GM19452 (cell line): ENCODE measurements at regions not wholly inside any gene's neighbourhood (a gene's known extent, or its start where the extent isn't known, plus 50 kb on each side); places are given as distances from the start of the nearest gene placed in this dataset.
"Not testable (repeated sequence)": the region's sequence is repeated elsewhere in the genome, so short reads cannot be mapped to it uniquely, and the experiment has no call there.

Source experiments
- ATAC-seq: cut with Tn5 transposase; IDR thresholded peaks from one replicate; pipeline ENCODE4 v1.9.1; 2021; ENCODE audit not compliant: unreplicated experiment

- not testable (repeated sequence) for ATAC-seq
These were observed 140.9 kb downstream of the FASLG start for GRCh38 chr1:172799804-172800203.

DNA sequence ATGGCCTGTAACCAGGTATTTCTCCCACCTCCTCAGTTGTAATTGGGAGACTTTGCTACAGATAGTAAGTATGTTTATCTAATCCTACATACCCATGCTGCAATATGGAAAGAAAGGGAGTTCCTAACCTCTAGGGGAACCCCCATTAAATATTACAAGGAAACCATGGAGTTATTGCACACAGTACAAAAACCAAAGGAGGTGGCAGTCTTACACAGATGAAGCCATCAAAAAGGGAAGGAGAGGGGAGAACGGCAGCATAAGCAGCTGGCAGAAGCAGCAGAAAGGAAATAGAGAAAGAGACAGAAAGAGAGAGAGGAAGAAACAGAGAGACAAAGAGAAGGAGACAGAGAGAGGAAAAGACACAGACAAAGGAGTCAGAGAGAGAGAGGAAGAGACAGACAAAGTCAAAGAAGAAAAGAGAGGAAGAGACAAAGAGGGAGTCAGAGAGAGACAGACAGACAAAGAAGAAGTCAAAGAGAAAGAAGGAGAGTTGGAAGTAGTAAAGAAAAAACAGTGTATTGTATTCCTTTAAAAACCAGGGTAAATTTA lies 142.9 kb downstream of the FASLG start:
- no peak for ATAC-seq

GRCh38 chr1:172809750-172810149 lies 150.8 kb downstream of the FASLG start:
- ATAC-seq, result no peak

DNA sequence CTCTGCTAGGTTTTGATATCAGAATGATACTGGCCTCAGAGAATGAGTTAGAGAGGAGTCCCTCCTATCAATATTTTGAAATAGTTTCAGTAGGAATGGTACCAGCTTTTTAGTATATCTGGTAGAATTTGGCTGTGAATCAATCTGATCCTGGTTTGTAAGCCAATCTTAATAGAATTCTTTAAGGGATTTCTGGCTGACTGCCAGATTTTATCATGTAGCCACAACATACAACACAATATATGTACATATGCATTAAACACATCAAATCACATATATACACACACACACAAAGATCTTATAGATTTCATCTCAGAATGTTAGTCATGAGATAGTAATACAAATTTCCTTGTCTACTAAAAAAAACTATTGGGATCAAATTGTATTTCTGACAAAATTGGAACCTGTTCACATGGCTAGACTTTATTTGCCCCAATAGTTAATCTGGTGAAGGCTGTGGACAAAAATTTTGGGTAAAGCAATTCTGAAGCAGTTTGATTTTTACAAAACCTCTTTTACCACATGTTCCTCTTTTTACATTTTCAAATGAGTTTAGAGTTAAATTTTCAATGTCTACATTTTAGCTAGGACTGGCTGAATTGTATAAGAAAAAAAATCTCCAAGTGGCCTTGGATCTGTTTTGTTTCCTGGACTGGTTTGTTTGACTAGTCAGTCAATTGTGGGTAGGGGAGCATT lies 151.7 kb downstream of the FASLG start:
- no peak for ATAC-seq

- no peak for ATAC-seq
These were observed 152.8 kb downstream of the FASLG start for GRCh38 chr1:172811694-172812093.

DNA sequence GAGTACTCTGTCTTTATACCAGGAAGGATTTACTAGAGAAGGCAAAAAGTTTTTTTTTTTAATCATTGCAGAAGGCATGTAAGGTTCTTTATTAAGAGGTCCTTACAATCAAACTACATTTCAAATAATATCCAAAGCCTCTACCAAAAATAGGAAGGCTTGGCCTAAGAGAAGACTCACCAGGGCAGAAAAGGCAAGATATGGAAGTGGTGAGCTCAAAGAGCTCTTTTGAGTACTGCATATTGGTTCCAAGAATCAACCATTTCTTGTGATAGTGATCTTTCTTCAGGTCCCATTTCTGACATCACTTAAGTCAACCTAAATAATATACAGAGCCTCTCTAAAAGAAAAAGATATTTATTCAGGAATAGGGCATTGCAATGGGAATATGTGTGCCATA lies 153.2 kb downstream of the FASLG start:
- no peak for ATAC-seq

- ATAC-seq, result no peak
These were observed 154.4 kb downstream of the FASLG start for GRCh38 chr1:172813330-172813729.

GRCh38 chr1:172814428-172814827 lies 155.5 kb downstream of the FASLG start:
- no peak for ATAC-seq

DNA sequence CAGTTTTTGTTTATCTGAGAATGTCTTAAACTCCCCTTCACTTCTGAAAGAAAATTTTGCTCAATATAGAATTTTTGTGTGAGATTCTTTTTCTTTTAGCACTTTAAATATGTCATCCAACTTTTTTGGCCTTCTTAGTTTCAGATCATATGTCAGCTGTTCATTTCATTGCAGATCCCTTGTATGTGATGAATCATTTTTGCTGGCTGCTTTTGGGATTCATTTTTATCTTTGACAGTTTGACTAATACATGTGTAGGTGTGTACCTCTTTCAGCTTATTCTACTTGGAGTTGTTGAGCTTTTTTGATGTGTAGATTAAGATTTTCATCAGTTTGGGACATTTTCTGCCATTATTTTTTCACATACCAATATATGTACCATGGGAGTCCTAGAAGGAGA lies 156.8 kb downstream of the FASLG start:
- ATAC-seq, result no peak

DNA sequence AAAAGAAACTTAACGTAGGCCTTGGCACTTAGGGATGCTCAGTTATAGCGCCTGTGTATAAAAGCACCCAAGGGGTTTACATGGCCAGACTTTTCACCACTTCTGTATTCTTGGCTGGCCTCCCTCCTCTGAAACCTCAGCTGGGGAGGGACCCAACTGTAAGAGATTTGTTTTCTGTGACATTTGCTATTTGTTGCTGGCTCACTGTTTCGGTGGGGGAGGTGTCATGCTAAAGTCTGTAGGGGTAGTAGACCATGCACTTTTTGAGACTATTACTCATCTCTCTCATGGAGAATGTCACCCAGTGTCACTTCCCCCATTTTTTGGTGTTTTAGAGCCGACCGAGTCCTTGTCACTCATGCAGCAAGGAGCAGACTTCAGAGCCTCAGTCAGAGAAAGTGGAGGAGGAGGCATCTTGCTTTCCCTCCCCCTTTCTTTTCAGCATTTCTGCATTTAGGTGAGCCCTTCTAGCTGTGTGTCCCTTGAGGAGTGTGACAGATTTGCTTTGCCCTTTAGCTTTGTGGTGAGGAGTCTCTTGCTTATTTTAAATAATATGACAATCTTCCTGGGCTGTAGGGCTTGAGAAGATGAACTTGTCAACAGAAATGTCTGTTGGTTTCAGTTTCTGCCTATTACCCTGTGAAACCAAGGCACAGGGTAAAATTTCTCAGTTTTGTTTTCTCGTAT lies 160.1 kb downstream of the FASLG start:
- ATAC-seq, result peak; percentile 93

- no peak for ATAC-seq
These were observed 161.7 kb downstream of the FASLG start for GRCh38 chr1:172820475-172821158.

- ATAC-seq, result no peak
These were observed 162.8 kb downstream of the FASLG start for GRCh38 chr1:172821609-172822274.

- ATAC-seq, result no peak
These were observed 164.0 kb downstream of the FASLG start for GRCh38 chr1:172822886-172823285.

- ATAC-seq, result no peak
These were observed 164.6 kb downstream of the FASLG start for GRCh38 chr1:172823534-172823933.

- ATAC-seq, result no peak
These were observed 165.3 kb downstream of the FASLG start for GRCh38 chr1:172824209-172824608.

DNA sequence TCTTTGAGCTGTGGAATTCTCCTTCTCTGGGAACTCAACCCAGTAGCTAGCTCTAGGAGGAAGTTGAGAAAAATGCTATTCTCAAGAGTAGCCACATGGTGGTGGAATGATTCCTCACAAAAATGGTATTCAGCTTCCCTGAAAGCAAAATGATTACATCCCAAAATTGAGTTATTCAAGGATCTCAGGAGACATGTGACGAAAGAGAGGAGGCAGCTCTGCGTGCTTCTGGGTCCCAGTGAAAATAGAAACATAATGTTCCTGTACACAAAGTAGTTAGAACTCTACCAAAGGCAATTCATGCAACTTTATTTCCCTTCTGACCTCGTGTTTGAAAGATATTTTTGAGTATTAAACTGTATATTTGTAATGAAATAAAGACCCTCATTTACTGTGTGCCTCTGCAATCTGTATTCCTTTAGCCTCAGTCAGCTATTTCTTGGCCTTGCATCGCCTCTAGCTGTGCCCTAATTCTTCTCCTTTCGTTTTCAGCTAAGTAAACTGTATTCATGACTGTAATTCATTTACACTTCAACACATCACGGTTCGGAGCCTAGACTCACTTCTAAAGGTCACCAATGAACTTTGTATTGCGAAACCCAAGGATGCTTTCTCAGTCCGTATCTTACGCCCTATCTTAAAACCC lies 167.3 kb downstream of the FASLG start:
- peak; percentile 83 for ATAC-seq

- no peak for ATAC-seq
These were observed 168.4 kb downstream of the FASLG start for GRCh38 chr1:172827301-172827700.

- ATAC-seq, result no peak
These were observed 168.9 kb downstream of the FASLG start for GRCh38 chr1:172827841-172828240.

DNA sequence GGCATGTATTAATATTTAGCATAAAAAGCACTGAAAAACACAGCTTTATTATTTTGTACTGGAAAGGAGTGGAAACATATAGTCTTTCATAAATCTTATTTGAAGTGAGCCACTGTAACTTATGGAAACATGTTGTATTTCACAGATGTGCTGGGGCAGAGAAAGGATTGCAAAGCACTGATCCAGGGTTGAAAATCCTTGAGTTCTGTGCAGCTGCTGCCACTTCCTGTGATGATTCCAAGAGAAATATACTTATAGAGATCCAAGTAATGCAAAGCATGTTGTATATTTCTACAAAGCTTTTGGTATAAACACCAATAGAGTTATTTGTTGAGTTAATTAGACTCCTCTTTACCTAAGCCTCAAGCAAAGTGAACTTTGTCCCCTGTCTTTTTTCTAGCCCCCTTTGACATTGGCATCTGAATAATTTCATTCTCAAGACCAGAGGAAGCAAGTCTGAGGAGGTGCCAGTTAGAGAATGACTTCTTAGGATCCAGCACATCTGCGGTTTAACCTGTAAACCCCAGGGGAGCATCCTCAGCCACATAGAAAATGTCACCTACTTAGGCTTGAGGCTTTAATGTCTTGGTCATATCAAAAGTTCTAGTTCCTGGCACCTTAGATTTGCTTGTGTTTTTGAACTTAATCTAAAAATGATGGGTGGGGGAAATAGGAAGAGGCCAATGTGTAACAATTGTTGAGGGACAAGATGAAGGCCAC lies 173.3 kb downstream of the FASLG start:
- no peak for ATAC-seq

GRCh38 chr1:172833954-172834353 lies 175.1 kb downstream of the FASLG start:
- ATAC-seq, result no peak
